ENCODE measurements at regions not wholly inside any gene's neighbourhood (a gene's known extent, or its start where the extent isn't known, plus 50 kb on each side); places are given as distances from the start of the nearest gene placed in this dataset.

GRCh38 chr5:5613261-5613990 lies 190.9 kb downstream of the ICE1 start:
- TF ChIP-seq, protein P1, sequence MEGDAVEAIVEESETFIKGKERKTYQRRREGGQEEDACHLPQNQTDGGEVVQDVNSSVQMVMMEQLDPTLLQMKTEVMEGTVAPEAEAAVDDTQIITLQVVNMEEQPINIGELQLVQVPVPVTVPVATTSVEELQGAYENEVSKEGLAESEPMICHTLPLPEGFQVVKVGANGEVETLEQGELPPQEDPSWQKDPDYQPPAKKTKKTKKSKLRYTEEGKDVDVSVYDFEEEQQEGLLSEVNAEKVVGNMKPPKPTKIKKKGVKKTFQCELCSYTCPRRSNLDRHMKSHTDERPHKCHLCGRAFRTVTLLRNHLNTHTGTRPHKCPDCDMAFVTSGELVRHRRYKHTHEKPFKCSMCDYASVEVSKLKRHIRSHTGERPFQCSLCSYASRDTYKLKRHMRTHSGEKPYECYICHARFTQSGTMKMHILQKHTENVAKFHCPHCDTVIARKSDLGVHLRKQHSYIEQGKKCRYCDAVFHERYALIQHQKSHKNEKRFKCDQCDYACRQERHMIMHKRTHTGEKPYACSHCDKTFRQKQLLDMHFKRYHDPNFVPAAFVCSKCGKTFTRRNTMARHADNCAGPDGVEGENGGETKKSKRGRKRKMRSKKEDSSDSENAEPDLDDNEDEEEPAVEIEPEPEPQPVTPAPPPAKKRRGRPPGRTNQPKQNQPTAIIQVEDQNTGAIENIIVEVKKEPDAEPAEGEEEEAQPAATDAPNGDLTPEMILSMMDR (IDR thresholded peaks at IDR 0.05): no peak
- TF ChIP-seq POLR2A (IDR thresholded peaks at IDR 0.05): no peak
- TF ChIP-seq POLR2AphosphoS5 (IDR thresholded peaks at IDR 0.05): no peak
